Omental fat pad (tissue), 3 donors: ENCODE measurements at regions not wholly inside any gene's neighbourhood (a gene's known extent, or its start where the extent isn't known, plus 50 kb on each side); places are given as distances from the start of the nearest gene placed in this dataset.

Experiments used
- ATAC-seq: fragments of 150-250 bp; one replicate; pipeline ENCODE4 v1.9.1; 2016; ENCODE audit warnings: mild to moderate bottlenecking, moderate library complexity; ENCODE audit not compliant: low FRiP score
- DNase-seq: peaks from one replicate; pipeline ENCODE4 v3.0.0-alpha.2; 2019; ENCODE audit warnings: low spot score
- CTCF ChIP-seq, 3 donors: fragments of 450-650 bp; IDR thresholded peaks; one replicate each; pipeline ENCODE4 v1.5.1; 2016 to 2017; ENCODE audit warnings: antibody characterized with exemption in 3 of 3, mild to moderate bottlenecking in 3 of 3, moderate library complexity in 2 of 3

GRCh38 chr6:97626671-97627441 lies 343.8 kb upstream of the MMS22L start:
- DNase-seq: no peak
- no peak for TF ChIP-seq CTCF (IDR thresholded peaks at IDR 0.05)
- ATAC-seq: no peak

- ATAC-seq (no peak), DNase-seq (no peak)
- TF ChIP-seq CTCF (IDR thresholded peaks at IDR 0.05): no peak
These were observed 346.2 kb upstream of the MMS22L start for GRCh38 chr6:97629180-97629579.

- ATAC-seq (no peak), DNase-seq (no peak)
- TF ChIP-seq CTCF (IDR thresholded peaks at IDR 0.05): no peak
These were observed 347.6 kb upstream of the MMS22L start for GRCh38 chr6:97630604-97631003.

DNA sequence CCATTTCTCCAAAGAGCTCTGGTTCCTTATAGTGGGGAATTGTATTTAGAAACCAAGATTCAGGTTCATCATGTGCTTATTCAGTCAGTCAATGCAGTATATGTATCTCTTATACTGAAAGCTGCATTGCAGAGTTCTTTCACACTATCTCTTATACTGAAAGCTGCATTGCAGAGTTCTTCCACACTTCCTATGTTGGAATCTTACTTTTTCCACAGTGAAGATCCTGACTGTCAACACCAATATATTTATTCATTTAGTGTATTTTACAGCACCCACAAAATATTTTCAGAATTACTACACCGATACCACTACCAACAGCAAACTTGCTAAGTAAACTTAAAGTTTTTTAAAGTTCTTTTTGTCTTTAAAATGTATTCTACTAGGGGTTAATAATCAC lies 349.3 kb upstream of the MMS22L start:
- ATAC-seq: no peak
- DNase-seq: no peak
- TF ChIP-seq CTCF (IDR thresholded peaks at IDR 0.05): no peak

- TF ChIP-seq CTCF (IDR thresholded peaks at IDR 0.05): no peak
- ATAC-seq (no peak), DNase-seq (no peak)
These were observed 356.7 kb upstream of the MMS22L start for GRCh38 chr6:97639702-97640101.

- ATAC-seq: no peak
- DNase-seq: no peak
- TF ChIP-seq CTCF (IDR thresholded peaks at IDR 0.05): no peak
These were observed 361.3 kb upstream of the MMS22L start for GRCh38 chr6:97644353-97644752.

DNA sequence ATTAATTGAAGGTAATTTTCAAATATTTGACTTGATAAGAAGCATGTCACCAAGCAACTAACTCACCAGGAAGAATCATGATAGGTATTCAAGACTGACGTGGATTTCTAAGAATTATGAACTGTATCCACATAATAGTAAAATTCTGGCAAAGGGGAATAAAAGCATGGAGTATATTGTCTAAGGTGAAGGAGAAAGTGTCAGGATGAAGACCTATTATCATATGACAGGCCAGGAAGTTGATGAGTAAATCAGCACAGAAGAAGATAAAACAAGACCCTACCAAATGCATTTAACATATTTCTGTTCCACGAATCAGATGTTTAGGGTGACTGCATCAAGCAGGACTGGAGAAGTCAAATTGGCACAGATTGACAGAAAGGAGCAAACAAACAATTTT lies 362.7 kb upstream of the MMS22L start:
- ATAC-seq (no peak), DNase-seq (no peak)
- no peak for TF ChIP-seq CTCF (IDR thresholded peaks at IDR 0.05)
